Pancreas (tissue), 10 donors: ENCODE measurements at regions not wholly inside any gene's neighbourhood (a gene's known extent, or its start where the extent isn't known, plus 50 kb on each side); places are given as distances from the start of the nearest gene placed in this dataset.

Experiments used
- ATAC-seq, 4 donors: fragments of 200-7000 bp; cut with Tn5 transposase; one replicate each; pipeline versions ENCODE4 v1.8.0 to v1.9.1; 2020; ENCODE audit warnings: mild to moderate bottlenecking in 4 of 4, moderate library complexity in 4 of 4
- DNase-seq, 6 donors: peaks; one replicate each; pipeline ENCODE4 v3.0.0-alpha.2; 2020
- FAIRE-seq: peaks from 2 replicates; lab custom pipeline; 2012; peaks lifted over from hg19 to GRCh38; lab: Jason Lieb, UNC
- H3K27ac ChIP-seq, 4 donors: fragments of 200-600 bp; sonication (generic); 1 replicate in 3 of 4; 2 replicates in 1 of 4; pipeline versions ENCODE4 v1.5.0 to v1.8.0; 2020
- H3K27me3 ChIP-seq, 4 donors: fragments of 200-600 bp; one replicate each; pipeline ENCODE4 v1.8.0; 2021
- H3K36me3 ChIP-seq, 3 donors: fragments of 200-600 bp; sonication (generic) in 1 of 3; one replicate each; pipeline versions ENCODE4 v1.5.0 to v1.8.0; 2020 to 2021
- H3K4me1 ChIP-seq, 3 donors: fragments of 200-600 bp; one replicate each; pipeline ENCODE4 v1.8.0; 2021
- H3K4me3 ChIP-seq, 4 donors: fragments of 200-600 bp; sonication (generic) in 2 of 4; one replicate each; pipeline versions ENCODE4 v1.5.0 to v1.8.0; 2020 to 2021
- H3K9me3 ChIP-seq, 4 donors: fragments of 200-600 bp; one replicate each; pipeline ENCODE4 v1.8.0; 2021
- CTCF ChIP-seq, 4 donors: fragments of 200-600 bp; sonication (generic) in 3 of 4; IDR thresholded peaks; one replicate each; pipeline versions ENCODE4 v1.5.0 to v1.8.0; 2021; ENCODE audit warnings: antibody characterized with exemption in 4 of 4
- WGBS, 2 donors: extraction: QIAGEN DNeasy Blood & Tissue Kit; methylation state at CpG; one replicate each; pipeline ENCODE4 v1.1.7; 2013; 5-methylcytosine and 5-hydroxymethylcytosine counted together
- intact Hi-C, 3 donors: fragments of 100-400 bp; cut with DNase I; formaldehyde crosslinking; loops; one replicate each; pipeline versions ENCODE4 v1.11.1 to v1.14.2; 2022
- donor health status: healthy with polysubstance abuse.
- donor health status: DM: no; HTN: no; CAD: no; lungs with moderate emphysema.
- donor health status: DM: no; HTN: no; CAD: no.
- donor health status: control.
- donor health status: control.
- donor health status: Bipolar disorder and iron deficiency.
- donor health status: DM: yes; HTN: yes; CAD: no.
- donor health status: DM: no; HTN: no; CAD: no.
- donor health status: DM: no; HTN: no; CAD: no.
- donor health status: DM: yes; HTN: yes; CAD: no.

GRCh38 chr13:103147961-103148360 lies 81.7 kb upstream of the SLC10A2 start:
- Histone ChIP-seq H3K36me3 (no peaks in the 10 kb centered on the region), H3K27ac (no peak overlapping the region), H3K27me3 (no peaks in the 10 kb centered on the region), H3K4me1 (no peaks in the 10 kb centered on the region), H3K4me3 (no peak overlapping the region), H3K9me3 (no peaks in the 10 kb centered on the region)
- FAIRE-seq (no peak), DNase-seq (no peak), ATAC-seq (no peak)
- TF ChIP-seq CTCF (IDR thresholded peaks at IDR 0.05) = no peak
- WGBS, 2 donors = 63 to 74% methylated on average over 9 of the region's 9 CpGs
- intact Hi-C loops = loop anchor here in 1 of 3 donors (10.0 kb wide), 1 partner anchor 233 kb away; no protein-coding TSS in a partner anchor

- intact Hi-C loops = loop anchor here in 1 of 3 donors (10.0 kb wide), 1 partner anchor 231 kb away; no protein-coding TSS in a partner anchor
- H3K36me3 ChIP-seq = no peaks in the 10 kb centered on the region
- DNase-seq = no peak
- no peaks in the 10 kb centered on the region for H3K27me3 ChIP-seq
- no peaks in the 10 kb centered on the region for H3K9me3 ChIP-seq
- ATAC-seq = no peak
- no peak for TF ChIP-seq CTCF (IDR thresholded peaks at IDR 0.05)
- H3K4me3 ChIP-seq = no peak overlapping the region
- no peaks in the 10 kb centered on the region for H3K4me1 ChIP-seq
- WGBS, 2 donors = 57 to 58% methylated on average over 1 of the region's 1 CpG
- FAIRE-seq = no peak
- no peak overlapping the region for H3K27ac ChIP-seq
Measured at GRCh38 chr13:103145442-103145841, 79.2 kb upstream of the SLC10A2 start.

- Histone ChIP-seq H3K4me1 (no peaks in the 10 kb centered on the region), H3K27me3 (no peaks in the 10 kb centered on the region), H3K27ac (no peak overlapping the region), H3K9me3 (no peaks in the 10 kb centered on the region), H3K4me3 (no peak overlapping the region), H3K36me3 (no peaks in the 10 kb centered on the region)
- intact Hi-C loops = loop anchor here in 1 of 3 donors (10.0 kb wide), 1 partner anchor 229 kb away; no protein-coding TSS in a partner anchor
- no peak for TF ChIP-seq CTCF (IDR thresholded peaks at IDR 0.05)
- FAIRE-seq = no peak
- no peak for ATAC-seq
- DNase-seq = no peak
Measured at GRCh38 chr13:103143432-103143831, 77.2 kb upstream of the SLC10A2 start.

GRCh38 chr13:103142151-103142550 lies 75.9 kb upstream of the SLC10A2 start:
- H3K9me3 ChIP-seq = no peaks in the 10 kb centered on the region
- no peaks in the 10 kb centered on the region for H3K36me3 ChIP-seq
- no peak for DNase-seq
- WGBS, 2 donors = 55 to 59% methylated on average over 2 of the region's 2 CpGs
- H3K4me1 ChIP-seq = no peaks in the 10 kb centered on the region
- no peak for TF ChIP-seq CTCF (IDR thresholded peaks at IDR 0.05)
- intact Hi-C loops = loop anchor here in 1 of 3 donors (10.0 kb wide), 1 partner anchor 227 kb away; no protein-coding TSS in a partner anchor
- H3K27ac ChIP-seq = no peak overlapping the region
- no peaks in the 10 kb centered on the region for H3K27me3 ChIP-seq
- H3K4me3 ChIP-seq = no peak overlapping the region
- ATAC-seq = no peak
- FAIRE-seq = no peak

GRCh38 chr13:103140001-103140671 lies 73.9 kb upstream of the SLC10A2 start:
- intact Hi-C loops = loop anchor here in 1 of 3 donors (10.0 kb wide), 1 partner anchor 225 kb away; no protein-coding TSS in a partner anchor
- DNase-seq (no peak), FAIRE-seq (no peak), ATAC-seq (peak in 3 of 4 donors; percentile 62 to 76 (median 70))
- 52 to 62% methylated on average over 5 of the region's 5 CpGs for WGBS, 2 donors
- peak in 3 of 4 donors; percentile 25 to 43 (median 27) for TF ChIP-seq CTCF (IDR thresholded peaks at IDR 0.05)
- no peaks in the 10 kb centered on the region for H3K36me3 ChIP-seq
- no peaks in the 10 kb centered on the region for H3K4me1 ChIP-seq
- H3K9me3 ChIP-seq = no peaks in the 10 kb centered on the region
- no peak overlapping the region for H3K4me3 ChIP-seq
- H3K27ac ChIP-seq = no peak overlapping the region
- no peaks in the 10 kb centered on the region for H3K27me3 ChIP-seq
